MM.1S (cell line): ENCODE measurements at regions not wholly inside any gene's neighbourhood (a gene's known extent, or its start where the extent isn't known, plus 50 kb on each side); places are given as distances from the start of the nearest gene placed in this dataset.

ENCODE experiments used
- EZH2phosphoT487 ChIP-seq: fragments of 300-600 bp; sonication (generic); IDR thresholded peaks from 2 replicates; pipeline ENCODE4 v1.6.1; 2018; ENCODE audit warnings: antibody characterized with exemption, low read length
- TF ChIP-seq, protein P1 (sequence below): fragments of 300-600 bp; sonication (generic); IDR thresholded peaks from 2 replicates; pipeline ENCODE4 v1.5.1; 2016; ENCODE audit warnings: antibody characterized with exemption, low read length, mixed read lengths

DNA sequence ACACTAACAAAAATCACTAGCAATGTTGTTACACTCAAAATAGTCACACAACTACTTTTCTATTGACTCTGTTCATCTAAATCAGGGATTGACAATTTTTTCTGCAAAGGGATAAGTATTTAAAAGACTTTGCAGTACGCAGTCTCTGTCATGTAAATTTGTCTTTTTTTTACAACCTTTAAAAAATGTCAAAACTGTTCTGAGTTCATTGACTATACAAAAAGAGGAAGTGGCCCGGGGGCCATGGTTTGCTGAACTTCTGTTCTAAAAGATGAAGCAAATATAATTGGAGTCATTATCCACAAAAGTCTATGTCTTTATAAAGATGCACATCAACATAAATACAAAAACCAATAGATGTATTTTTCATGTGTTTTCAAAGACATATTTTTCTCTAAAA is 1310.3 kb downstream of the RPA4 start:
- TF ChIP-seq, protein P1, sequence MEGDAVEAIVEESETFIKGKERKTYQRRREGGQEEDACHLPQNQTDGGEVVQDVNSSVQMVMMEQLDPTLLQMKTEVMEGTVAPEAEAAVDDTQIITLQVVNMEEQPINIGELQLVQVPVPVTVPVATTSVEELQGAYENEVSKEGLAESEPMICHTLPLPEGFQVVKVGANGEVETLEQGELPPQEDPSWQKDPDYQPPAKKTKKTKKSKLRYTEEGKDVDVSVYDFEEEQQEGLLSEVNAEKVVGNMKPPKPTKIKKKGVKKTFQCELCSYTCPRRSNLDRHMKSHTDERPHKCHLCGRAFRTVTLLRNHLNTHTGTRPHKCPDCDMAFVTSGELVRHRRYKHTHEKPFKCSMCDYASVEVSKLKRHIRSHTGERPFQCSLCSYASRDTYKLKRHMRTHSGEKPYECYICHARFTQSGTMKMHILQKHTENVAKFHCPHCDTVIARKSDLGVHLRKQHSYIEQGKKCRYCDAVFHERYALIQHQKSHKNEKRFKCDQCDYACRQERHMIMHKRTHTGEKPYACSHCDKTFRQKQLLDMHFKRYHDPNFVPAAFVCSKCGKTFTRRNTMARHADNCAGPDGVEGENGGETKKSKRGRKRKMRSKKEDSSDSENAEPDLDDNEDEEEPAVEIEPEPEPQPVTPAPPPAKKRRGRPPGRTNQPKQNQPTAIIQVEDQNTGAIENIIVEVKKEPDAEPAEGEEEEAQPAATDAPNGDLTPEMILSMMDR, result no peak
- no peak for TF ChIP-seq EZH2phosphoT487
